Fibroblast of skin of left quadriceps (primary cell): ENCODE measurements at regions not wholly inside any gene's neighbourhood (a gene's known extent, or its start where the extent isn't known, plus 50 kb on each side); places are given as distances from the start of the nearest gene placed in this dataset.

Experiments used
- DNase-seq, 2 experiments: peaks; one replicate each; pipeline ENCODE4 v3.0.0-alpha.2; 2013; ENCODE audit warnings: low read depth in 2 of 2

GRCh38 chr5:6169660-6170059 is 208.7 kb downstream of the MED10 start:
- DNase-seq = no peak

GRCh38 chr5:6166698-6167394 is 211.5 kb downstream of the MED10 start:
- DNase-seq = no peak

- no peak for DNase-seq
Observed at GRCh38 chr5:6163913-6164312, 214.4 kb downstream of the MED10 start.

- no peak for DNase-seq
Observed at GRCh38 chr5:6162175-6162574, 216.2 kb downstream of the MED10 start.

- DNase-seq = no peak
Observed at GRCh38 chr5:6161257-6161656, 217.1 kb downstream of the MED10 start.

GRCh38 chr5:6159832-6160430 is 218.4 kb downstream of the MED10 start:
- no peak for DNase-seq

- DNase-seq = peak; percentile 93
Observed at GRCh38 chr5:6158974-6159831, 219.1 kb downstream of the MED10 start.

- DNase-seq = no peak
Observed at GRCh38 chr5:6154216-6154615, 224.1 kb downstream of the MED10 start.

GRCh38 chr5:6146271-6146670 is 232.1 kb downstream of the MED10 start:
- DNase-seq = no peak

GRCh38 chr5:6145616-6146237 is 232.6 kb downstream of the MED10 start:
- no peak for DNase-seq

- no peak for DNase-seq
Observed at GRCh38 chr5:6143523-6143922, 234.8 kb downstream of the MED10 start.

- DNase-seq = no peak
Observed at GRCh38 chr5:6142353-6142752, 236.0 kb downstream of the MED10 start.

GRCh38 chr5:6140219-6140618 is 238.1 kb downstream of the MED10 start:
- DNase-seq = no peak

- DNase-seq = no peak
Observed at GRCh38 chr5:6135977-6136376, 242.4 kb downstream of the MED10 start.

GRCh38 chr5:6134281-6134680 is 244.1 kb downstream of the MED10 start:
- DNase-seq = no peak

- no peak for DNase-seq
Observed at GRCh38 chr5:6125781-6126180, 252.6 kb downstream of the MED10 start.

GRCh38 chr5:6118691-6119090 is 259.7 kb downstream of the MED10 start:
- no peak for DNase-seq

GRCh38 chr5:6117212-6117611 is 261.1 kb downstream of the MED10 start:
- DNase-seq = no peak

GRCh38 chr5:6115852-6116251 is 262.5 kb downstream of the MED10 start:
- no peak for DNase-seq

- DNase-seq = no peak
Observed at GRCh38 chr5:6112538-6112937, 265.8 kb downstream of the MED10 start.

- DNase-seq = no peak
Observed at GRCh38 chr5:6112125-6112524, 266.2 kb downstream of the MED10 start.

- no peak for DNase-seq
Observed at GRCh38 chr5:6111131-6111530, 267.2 kb downstream of the MED10 start.
